Activated T-cell treated with anti-CD3 and anti-CD28 coated beads, Interleukin-2, amount 50 U/mL, for 4 hours (primary cell): ENCODE measurements at regions not wholly inside any gene's neighbourhood (a gene's known extent, or its start where the extent isn't known, plus 50 kb on each side); places are given as distances from the start of the nearest gene placed in this dataset.
"Not testable (repeated sequence)": the region's sequence is repeated elsewhere in the genome, so short reads cannot be mapped to it uniquely, and the experiment has no call there.

Experiments used
- ATAC-seq, 2 donors: fragments of 200-7000 bp; cut with Tn5 transposase; one replicate each; pipeline ENCODE4 v1.10.0; 2021
- DNase-seq: peaks from one replicate; pipeline ENCODE4 v3.0.0-alpha.2; 2020
- H3K27me3 Mint-ChIP-seq: one replicate; pipeline ENCODE4 v1.8.0; 2021; ENCODE audit warnings: low read depth, mixed read lengths
- H3K36me3 Mint-ChIP-seq: one replicate; pipeline ENCODE4 v1.8.0; 2022; ENCODE audit warnings: mixed read lengths; ENCODE audit not compliant: insufficient read depth
- H3K4me1 Mint-ChIP-seq: one replicate; pipeline ENCODE4 v1.8.0; 2021; ENCODE audit warnings: low read depth, mixed read lengths
- H3K4me3 Mint-ChIP-seq: one replicate; pipeline ENCODE4 v1.8.0; 2021; ENCODE audit warnings: mild to moderate bottlenecking, moderate library complexity, mixed read lengths
- H3K9me3 Mint-ChIP-seq: one replicate; pipeline ENCODE4 v1.8.0; 2021; ENCODE audit warnings: mixed read lengths

GRCh38 chr5:117359895-117360294 is 785.3 kb upstream of the SEMA6A start:
- no peaks in the 10 kb centered on the region for H3K9me3 Mint-ChIP-seq
- DNase-seq (no peak), ATAC-seq (no peak)
- H3K27me3 Mint-ChIP-seq: no peaks in the 10 kb centered on the region
- no peaks in the 10 kb centered on the region for H3K36me3 Mint-ChIP-seq
- H3K4me1 Mint-ChIP-seq: no peaks in the 10 kb centered on the region
- H3K4me3 Mint-ChIP-seq: no peak overlapping the region

- no peak for DNase-seq
Measured at GRCh38 chr5:117357886-117358285, 783.3 kb upstream of the SEMA6A start.

DNA sequence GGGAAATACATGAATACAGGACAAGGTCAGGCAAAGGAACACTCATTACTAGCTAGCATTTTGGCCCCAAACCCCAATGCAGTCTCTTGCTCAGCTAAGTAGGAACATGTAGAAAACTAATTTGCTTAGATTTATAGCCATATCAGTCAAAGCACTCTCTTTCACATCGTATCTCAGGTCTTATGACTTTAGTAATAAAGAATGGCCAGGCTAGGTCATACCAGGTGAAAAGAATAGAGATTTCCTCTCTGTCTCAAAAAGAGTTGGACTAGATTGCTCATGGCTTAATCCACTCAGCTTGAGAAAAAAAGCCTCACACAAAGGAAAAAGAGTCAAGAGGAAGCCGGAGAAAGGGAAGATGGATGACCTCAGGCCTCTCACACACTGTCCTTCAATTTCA is 772.7 kb upstream of the SEMA6A start:
- Mint-ChIP-seq H3K36me3 (no peaks in the 10 kb centered on the region), H3K4me1 (no peaks in the 10 kb centered on the region), H3K27me3 (no peaks in the 10 kb centered on the region), H3K4me3 (no peak overlapping the region), H3K9me3 (peaks cover 4% of the 10 kb centered on the region)
- DNase-seq (no peak), ATAC-seq (no peak)

More at GRCh38 chr5:117357886-117358285, 783.3 kb upstream of the SEMA6A start:
- Mint-ChIP-seq H3K9me3 (no peaks in the 10 kb centered on the region), H3K4me3 (no peak overlapping the region), H3K27me3 (no peaks in the 10 kb centered on the region), H3K36me3 (no peaks in the 10 kb centered on the region), H3K4me1 (no peaks in the 10 kb centered on the region)
- no peak for ATAC-seq

DNA sequence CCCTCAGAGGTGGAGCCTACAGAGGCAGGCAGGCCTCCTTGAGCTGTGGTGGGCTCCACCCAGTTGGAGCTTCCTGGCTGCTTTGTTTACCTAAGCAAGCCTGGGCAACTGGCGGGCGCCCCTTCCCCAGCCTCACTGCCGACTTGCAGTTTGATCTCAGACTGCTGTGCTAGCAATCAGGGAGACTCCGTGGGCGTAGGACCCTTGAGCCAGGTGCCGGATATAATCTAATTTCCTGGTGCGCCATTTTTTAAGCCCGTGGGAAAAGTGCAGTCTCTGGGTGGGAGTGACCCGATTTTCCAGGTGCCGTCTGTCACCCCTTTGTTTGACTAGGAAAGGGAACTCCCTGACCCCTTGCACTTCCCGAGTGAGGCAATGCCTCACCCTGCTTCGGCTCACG is 769.1 kb upstream of the SEMA6A start:
- H3K4me3 Mint-ChIP-seq, H3K27me3 Mint-ChIP-seq, DNase-seq, H3K4me1 Mint-ChIP-seq, ATAC-seq, H3K9me3 Mint-ChIP-seq, H3K36me3 Mint-ChIP-seq: not testable (repeated sequence)

GRCh38 chr5:117337064-117337749 is 762.6 kb upstream of the SEMA6A start:
- Mint-ChIP-seq H3K4me1 (no peaks in the 10 kb centered on the region), H3K4me3 (no peak overlapping the region), H3K9me3 (no peaks in the 10 kb centered on the region), H3K36me3 (no peaks in the 10 kb centered on the region), H3K27me3 (no peaks in the 10 kb centered on the region)
- DNase-seq: no peak
- no peak for ATAC-seq

- H3K9me3 Mint-ChIP-seq: peaks cover 4% of the 10 kb centered on the region
- no peaks in the 10 kb centered on the region for H3K36me3 Mint-ChIP-seq
- H3K27me3 Mint-ChIP-seq: no peaks in the 10 kb centered on the region
- H3K4me3 Mint-ChIP-seq: no peak overlapping the region
- H3K4me1 Mint-ChIP-seq: no peaks in the 10 kb centered on the region
- ATAC-seq (no peak), DNase-seq (no peak)
Measured at GRCh38 chr5:117336208-117336607, 761.6 kb upstream of the SEMA6A start.

GRCh38 chr5:117333011-117333410 is 758.4 kb upstream of the SEMA6A start:
- H3K4me1 Mint-ChIP-seq: no peaks in the 10 kb centered on the region
- no peaks in the 10 kb centered on the region for H3K36me3 Mint-ChIP-seq
- H3K9me3 Mint-ChIP-seq: peaks cover 8% of the 10 kb centered on the region
- H3K4me3 Mint-ChIP-seq: no peak overlapping the region
- no peak for ATAC-seq
- H3K27me3 Mint-ChIP-seq: no peaks in the 10 kb centered on the region
- no peak for DNase-seq

- DNase-seq: no peak
- ATAC-seq: no peak
- Mint-ChIP-seq H3K27me3 (no peaks in the 10 kb centered on the region), H3K4me1 (no peaks in the 10 kb centered on the region), H3K4me3 (no peak overlapping the region), H3K36me3 (no peaks in the 10 kb centered on the region), H3K9me3 (peaks cover 8% of the 10 kb centered on the region)
Measured at GRCh38 chr5:117332341-117332740, 757.7 kb upstream of the SEMA6A start.

DNA sequence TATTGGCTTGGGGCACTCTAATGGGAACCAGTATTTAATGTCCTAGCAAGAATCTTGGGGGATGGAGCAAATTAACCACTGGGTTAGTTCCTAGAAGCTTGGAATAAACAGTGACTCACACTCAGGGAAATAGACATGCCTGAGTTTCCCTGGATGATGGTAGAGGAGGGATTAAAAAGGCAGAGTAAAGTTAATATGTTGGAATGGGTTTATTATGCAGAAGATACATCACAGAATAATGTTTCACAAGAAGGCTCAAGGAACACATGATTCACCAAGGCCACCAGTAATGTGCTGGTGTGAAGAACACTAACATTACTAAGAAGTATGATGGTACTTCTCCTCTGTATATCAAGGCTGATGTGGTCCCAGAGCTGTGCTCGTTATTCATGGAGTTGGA is 752.9 kb upstream of the SEMA6A start:
- Mint-ChIP-seq H3K27me3 (no peaks in the 10 kb centered on the region), H3K36me3 (no peaks in the 10 kb centered on the region), H3K9me3 (peaks cover 23% of the 10 kb centered on the region), H3K4me3 (no peak overlapping the region), H3K4me1 (no peaks in the 10 kb centered on the region)
- DNase-seq (no peak), ATAC-seq (no peak)

DNA sequence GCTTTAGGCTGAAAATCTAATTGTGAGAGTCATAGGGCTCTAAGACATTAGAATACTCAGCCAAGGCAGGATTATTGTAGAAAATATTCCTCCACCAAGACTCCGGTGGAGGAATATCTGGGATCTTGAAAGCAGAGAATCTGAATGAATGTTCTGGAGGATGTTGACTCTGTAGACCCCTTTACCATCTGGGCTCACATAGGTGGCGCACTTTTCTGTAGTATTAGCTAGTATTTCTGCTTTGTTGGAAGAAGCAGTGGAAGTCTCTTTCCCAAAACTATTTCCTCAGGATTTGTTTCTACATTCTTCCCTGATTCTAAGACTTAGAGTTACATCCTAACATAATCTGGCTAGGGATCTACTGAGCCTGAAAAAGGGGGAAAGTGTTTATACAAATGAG is 752.4 kb upstream of the SEMA6A start:
- Mint-ChIP-seq H3K36me3 (no peaks in the 10 kb centered on the region), H3K27me3 (no peaks in the 10 kb centered on the region), H3K9me3 (peaks cover 23% of the 10 kb centered on the region), H3K4me3 (no peak overlapping the region), H3K4me1 (no peaks in the 10 kb centered on the region)
- ATAC-seq (no peak), DNase-seq (no peak)

DNA sequence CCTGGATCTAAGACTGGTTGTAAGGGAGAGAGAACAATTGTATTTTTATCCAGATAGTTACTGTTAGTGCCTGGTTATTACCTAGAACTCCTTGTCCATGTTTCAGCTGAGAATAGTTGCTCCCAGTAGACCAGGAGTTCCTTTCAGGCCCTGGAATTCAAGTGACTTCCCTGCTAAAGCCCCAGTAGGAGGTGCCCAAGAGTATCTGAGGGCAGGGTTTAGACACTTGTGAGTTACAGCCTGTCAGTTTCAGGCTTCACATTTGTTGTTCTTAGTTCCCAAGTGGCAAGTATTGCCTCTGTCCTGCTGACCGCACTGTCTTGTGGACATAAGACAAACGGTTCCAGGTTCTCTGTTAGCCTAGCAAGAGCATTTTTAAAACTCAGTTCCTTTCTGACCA is 743.9 kb upstream of the SEMA6A start:
- DNase-seq: no peak
- H3K4me3 Mint-ChIP-seq: no peak overlapping the region
- H3K9me3 Mint-ChIP-seq: no peaks in the 10 kb centered on the region
- H3K4me1 Mint-ChIP-seq: no peaks in the 10 kb centered on the region
- no peak for ATAC-seq
- no peaks in the 10 kb centered on the region for H3K36me3 Mint-ChIP-seq
- no peaks in the 10 kb centered on the region for H3K27me3 Mint-ChIP-seq

GRCh38 chr5:117315170-117315569 is 740.5 kb upstream of the SEMA6A start:
- H3K9me3 Mint-ChIP-seq: no peaks in the 10 kb centered on the region
- H3K4me3 Mint-ChIP-seq: no peak overlapping the region
- no peaks in the 10 kb centered on the region for H3K36me3 Mint-ChIP-seq
- no peaks in the 10 kb centered on the region for H3K4me1 Mint-ChIP-seq
- DNase-seq: no peak
- no peak for ATAC-seq
- no peaks in the 10 kb centered on the region for H3K27me3 Mint-ChIP-seq

GRCh38 chr5:117304512-117305107 is 730.0 kb upstream of the SEMA6A start:
- not testable (repeated sequence) for H3K9me3 Mint-ChIP-seq, H3K36me3 Mint-ChIP-seq, ATAC-seq, H3K4me1 Mint-ChIP-seq, H3K27me3 Mint-ChIP-seq, H3K4me3 Mint-ChIP-seq, DNase-seq

- Mint-ChIP-seq H3K4me1 (no peaks in the 10 kb centered on the region), H3K9me3 (peaks cover 8% of the 10 kb centered on the region), H3K27me3 (no peaks in the 10 kb centered on the region), H3K4me3 (no peak overlapping the region), H3K36me3 (no peaks in the 10 kb centered on the region)
- ATAC-seq: no peak
- DNase-seq: no peak
Measured at GRCh38 chr5:117302949-117303348, 728.3 kb upstream of the SEMA6A start.

DNA sequence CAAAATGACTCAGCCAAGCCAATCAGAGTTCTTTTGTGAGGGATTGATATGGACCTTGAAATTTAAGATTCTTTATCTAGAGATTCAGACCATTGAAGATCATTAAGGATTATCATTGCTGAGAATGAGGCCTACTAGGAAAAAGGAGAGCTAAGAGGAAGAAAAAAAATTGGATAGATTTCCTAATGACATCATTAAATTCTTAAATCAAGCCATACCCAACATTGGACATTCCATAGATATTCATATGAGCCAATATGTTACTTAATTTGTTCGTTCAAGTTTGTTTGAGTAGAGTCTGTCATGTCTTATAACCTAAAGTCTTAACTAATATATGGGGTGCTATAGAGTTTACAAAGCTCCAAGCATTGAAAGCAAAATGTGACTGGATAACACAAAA is 727.9 kb upstream of the SEMA6A start:
- no peak overlapping the region for H3K4me3 Mint-ChIP-seq
- no peaks in the 10 kb centered on the region for H3K4me1 Mint-ChIP-seq
- peaks cover 8% of the 10 kb centered on the region for H3K9me3 Mint-ChIP-seq
- ATAC-seq (no peak), DNase-seq (no peak)
- no peaks in the 10 kb centered on the region for H3K36me3 Mint-ChIP-seq
- no peaks in the 10 kb centered on the region for H3K27me3 Mint-ChIP-seq
